Body of pancreas (tissue), 4 donors: ENCODE measurements at regions not wholly inside any gene's neighbourhood (a gene's known extent, or its start where the extent isn't known, plus 50 kb on each side); places are given as distances from the start of the nearest gene placed in this dataset.

Experiments
- ATAC-seq: fragments of 150-250 bp; one replicate; pipeline ENCODE4 v1.9.1; 2016
- DNase-seq, 4 donors: peaks; one replicate each; pipeline ENCODE4 v3.0.0-alpha.2; 2019
- H3K27ac ChIP-seq, 4 donors: fragments of 200-600 bp; sonication (generic); 1 replicate in 3 of 4; 2 replicates in 1 of 4; pipeline versions ENCODE4 v1.5.1 to v1.6.1; 2016 to 2019; ENCODE audit warnings: mild to moderate bottlenecking in 1 of 4, mixed read lengths in 1 of 4, moderate library complexity in 1 of 4
- H3K27me3 ChIP-seq, 2 donors: fragments of 200-600 bp; sonication (generic); one replicate each; pipeline ENCODE4 v1.6.0; 2016; ENCODE audit warnings: mild to moderate bottlenecking in 1 of 2
- H3K36me3 ChIP-seq, 2 donors: fragments of 200-600 bp; sonication (generic); replicated peaks in 1 of 2; 2 replicates each; pipeline ENCODE4 v1.5.1; 2016; ENCODE audit warnings: low read depth in 2 of 2; ENCODE audit not compliant: insufficient read depth in 1 of 2
- H3K4me1 ChIP-seq: fragments of 200-600 bp; sonication (generic); one replicate; pipeline ENCODE4 v1.6.0; 2016
- H3K4me3 ChIP-seq, 2 donors: fragments of 200-600 bp; sonication (generic); 1 replicate in 1 of 2; 2 replicates in 1 of 2; pipeline ENCODE4 v1.5.1; 2016 to 2019
- H3K9me3 ChIP-seq, 3 donors: fragments of 200-600 bp; sonication (generic); 1 replicate in 2 of 3; 2 replicates in 1 of 3; pipeline ENCODE4 v1.5.1; 2016
- CTCF ChIP-seq, 7 experiments: fragments of 450-650 bp in 4 of 7; fragments of 200-600 bp in 3 of 7; sonication (generic) in 3 of 7; IDR thresholded peaks; one replicate each; pipeline ENCODE4 v1.5.1; 2016 to 2019; ENCODE audit warnings: antibody characterized with exemption in 7 of 7
- POLR2A ChIP-seq, 3 donors: fragments of 450-650 bp; IDR thresholded peaks; one replicate each; pipeline ENCODE4 v1.6.1; 2016; ENCODE audit warnings: antibody characterized with exemption in 3 of 3, mild to moderate bottlenecking in 2 of 3
- WGBS, 2 donors: methylation state at CpG; one replicate each; pipeline ENCODE4 v1.1.5; 2017; 5-methylcytosine and 5-hydroxymethylcytosine counted together
- intact Hi-C: fragments of 100-400 bp; cut with DNase I; formaldehyde crosslinking; loops from one replicate; pipeline ENCODE4 v1.15.1; 2023

DNA sequence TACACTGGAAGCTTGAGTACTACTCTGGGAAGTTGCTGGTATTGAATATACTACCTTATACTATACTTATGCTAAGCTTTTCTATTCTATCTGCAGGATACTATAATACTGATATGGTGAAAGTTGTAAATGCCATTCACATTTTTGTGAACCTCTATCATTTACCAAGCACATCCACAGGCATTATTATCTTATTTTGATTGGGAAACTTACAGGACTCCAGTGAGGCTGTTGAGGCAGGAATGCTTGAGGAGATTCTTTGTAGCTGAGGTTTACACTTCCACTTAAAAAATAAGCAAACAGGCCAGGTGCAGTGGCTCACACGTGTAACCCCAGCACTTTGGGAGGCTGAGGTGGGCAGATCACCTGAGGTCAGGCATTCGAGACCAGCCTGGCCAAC is 442.9 kb downstream of the QKI start:
- 44 to 53% methylated on average over 2 of the region's 2 CpGs for WGBS, 2 donors
- H3K27ac ChIP-seq = no peak overlapping the region
- no peak for ATAC-seq

GRCh38 chr6:163850874-163851273 is 436.4 kb downstream of the QKI start:
- no peak for TF ChIP-seq POLR2A (IDR thresholded peaks at IDR 0.05)
- no peak for TF ChIP-seq CTCF (IDR thresholded peaks at IDR 0.05)

More for the DNA sequence above, 442.9 kb downstream of the QKI start:
- TF ChIP-seq POLR2A (IDR thresholded peaks at IDR 0.05) = no peak
- TF ChIP-seq CTCF (IDR thresholded peaks at IDR 0.05) = no peak
- no peak for DNase-seq
- no peaks in the 10 kb centered on the region for H3K4me1 ChIP-seq
- intact Hi-C loops = no loop called here
- no peaks in the 10 kb centered on the region for H3K36me3 ChIP-seq
- H3K4me3 ChIP-seq = no peak overlapping the region
- H3K27me3 ChIP-seq = no peaks in the 10 kb centered on the region
- no peaks in the 10 kb centered on the region for H3K9me3 ChIP-seq

DNA sequence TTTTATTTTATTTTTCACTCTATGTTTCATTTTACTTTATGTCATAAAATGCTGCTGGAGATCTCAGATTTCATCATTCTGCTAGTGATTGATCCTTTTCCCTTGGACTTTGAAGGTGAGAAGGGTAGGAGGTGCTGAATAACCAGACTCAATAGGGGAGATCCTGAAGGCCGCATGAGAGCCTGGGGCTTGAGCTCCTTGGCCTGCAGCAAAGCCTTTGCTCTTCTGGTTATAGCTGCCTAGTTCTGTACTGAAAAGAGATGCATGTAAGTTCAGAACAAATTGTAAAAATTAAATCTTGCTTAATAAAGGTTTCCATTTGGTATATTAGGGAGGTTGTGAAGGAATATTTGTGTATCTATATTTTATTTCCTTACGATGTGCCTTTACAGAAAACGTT is 430.2 kb downstream of the QKI start:
- Histone ChIP-seq H3K9me3 (peaks cover 0 to 4% (median 0%) of the 10 kb centered on the region in 3 donors), H3K36me3 (no peaks in the 10 kb centered on the region), H3K4me3 (no peak overlapping the region), H3K27ac (no peak overlapping the region), H3K4me1 (no peaks in the 10 kb centered on the region), H3K27me3 (no peaks in the 10 kb centered on the region)
- TF ChIP-seq CTCF (IDR thresholded peaks at IDR 0.05) (no peak), POLR2A (IDR thresholded peaks at IDR 0.05) (no peak)
- WGBS, 2 donors = 47 to 52% methylated on average over 3 of the region's 3 CpGs
- DNase-seq = no peak
- ATAC-seq = no peak
- intact Hi-C loops = no loop called here

More at GRCh38 chr6:163850874-163851273, 436.4 kb downstream of the QKI start:
- Histone ChIP-seq H3K4me1 (no peaks in the 10 kb centered on the region), H3K4me3 (no peak overlapping the region), H3K36me3 (no peaks in the 10 kb centered on the region), H3K9me3 (peaks cover 0 to 5% (median 0%) of the 10 kb centered on the region in 3 donors), H3K27me3 (no peaks in the 10 kb centered on the region), H3K27ac (no peak overlapping the region)
- no peak for ATAC-seq
- intact Hi-C loops = no loop called here
- DNase-seq = no peak

- DNase-seq = no peak
- 80 to 82% methylated on average over 7 of the region's 7 CpGs for WGBS, 2 donors
- ATAC-seq = no peak
- H3K4me3 ChIP-seq = no peak overlapping the region
- no peaks in the 10 kb centered on the region for H3K36me3 ChIP-seq
- no peak overlapping the region for H3K27ac ChIP-seq
- no peaks in the 10 kb centered on the region for H3K4me1 ChIP-seq
- H3K27me3 ChIP-seq = no peaks in the 10 kb centered on the region
- TF ChIP-seq CTCF (IDR thresholded peaks at IDR 0.05) = no peak
- H3K9me3 ChIP-seq = peaks cover 0 to 4% (median 0%) of the 10 kb centered on the region in 3 donors
- intact Hi-C loops = no loop called here
Observed at GRCh38 chr6:163844357-163844756, 429.8 kb downstream of the QKI start.

DNA sequence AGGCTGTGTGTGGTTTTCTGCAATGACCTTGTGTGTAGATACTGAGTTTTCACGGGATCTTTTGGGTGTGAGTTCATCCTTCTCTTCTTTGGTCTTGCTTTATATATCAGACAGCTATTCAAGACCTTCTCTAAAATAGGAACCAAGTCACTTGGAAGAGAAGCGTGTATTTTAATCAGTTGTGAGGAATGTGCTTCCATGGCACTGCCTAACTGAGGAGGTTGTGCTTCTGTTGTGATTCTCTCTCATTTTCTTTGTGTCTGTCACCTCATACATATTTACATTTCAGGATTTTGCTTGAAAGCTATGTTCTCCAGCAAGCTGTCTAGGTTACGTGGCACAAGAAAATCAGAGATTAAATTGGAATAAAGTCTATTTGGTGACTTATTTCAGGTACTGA is 428.7 kb downstream of the QKI start:
- H3K36me3 ChIP-seq = no peaks in the 10 kb centered on the region
- H3K27ac ChIP-seq = no peak overlapping the region
- TF ChIP-seq CTCF (IDR thresholded peaks at IDR 0.05) = no peak
- TF ChIP-seq POLR2A (IDR thresholded peaks at IDR 0.05) = no peak
- DNase-seq = no peak
- WGBS, 2 donors = 49 to 77% methylated on average over 3 of the region's 3 CpGs
- ATAC-seq = no peak
- no peaks in the 10 kb centered on the region for H3K4me1 ChIP-seq
- no peak overlapping the region for H3K4me3 ChIP-seq
- intact Hi-C loops = no loop called here
- no peaks in the 10 kb centered on the region for H3K27me3 ChIP-seq
- peaks cover 0 to 4% (median 0%) of the 10 kb centered on the region in 3 donors for H3K9me3 ChIP-seq
